AG09309 (cell line): ENCODE measurements at regions not wholly inside any gene's neighbourhood (a gene's known extent, or its start where the extent isn't known, plus 50 kb on each side); places are given as distances from the start of the nearest gene placed in this dataset.

Source experiments
- DNase-seq: peaks from one replicate; pipeline ENCODE4 v3.0.0-alpha.2; 2010; ENCODE audit warnings: low read depth
- H3K4me3 ChIP-seq: 2 replicates; pipeline ENCODE4 v1.5.1; 2011; ENCODE audit warnings: mild to moderate bottlenecking, low read depth, low read length, moderate library complexity; ENCODE audit not compliant: control insufficient read depth
- TF ChIP-seq, protein P1 (sequence below): IDR thresholded peaks from 2 replicates; pipeline ENCODE4 v1.5.1; 2011; ENCODE audit warnings: mild to moderate bottlenecking, low read depth, low read length, inconsistent platforms; ENCODE audit not compliant: insufficient read depth, control insufficient read depth; ENCODE audit errors: missing control alignments

DNA sequence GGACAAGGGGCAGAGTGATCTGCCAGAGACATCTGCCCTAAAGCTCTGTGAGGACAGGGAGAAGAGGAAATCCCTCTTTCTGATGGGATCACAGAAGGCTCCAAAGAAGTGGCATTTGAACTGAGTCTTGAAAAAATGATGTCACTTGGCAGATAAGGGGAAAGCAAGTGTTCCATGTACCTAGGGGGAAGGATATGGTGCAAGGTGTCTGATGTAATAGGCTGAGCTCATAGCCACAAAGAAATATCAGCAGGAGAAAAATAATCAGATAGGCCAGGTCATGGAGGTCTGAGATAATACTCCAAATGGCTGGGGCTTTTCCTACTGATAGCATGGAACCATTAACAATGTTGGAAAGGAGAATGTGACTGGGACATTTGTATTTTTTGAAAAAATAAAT, 468.4 kb upstream of the MDFIC2 start:
- TF ChIP-seq, protein P1, sequence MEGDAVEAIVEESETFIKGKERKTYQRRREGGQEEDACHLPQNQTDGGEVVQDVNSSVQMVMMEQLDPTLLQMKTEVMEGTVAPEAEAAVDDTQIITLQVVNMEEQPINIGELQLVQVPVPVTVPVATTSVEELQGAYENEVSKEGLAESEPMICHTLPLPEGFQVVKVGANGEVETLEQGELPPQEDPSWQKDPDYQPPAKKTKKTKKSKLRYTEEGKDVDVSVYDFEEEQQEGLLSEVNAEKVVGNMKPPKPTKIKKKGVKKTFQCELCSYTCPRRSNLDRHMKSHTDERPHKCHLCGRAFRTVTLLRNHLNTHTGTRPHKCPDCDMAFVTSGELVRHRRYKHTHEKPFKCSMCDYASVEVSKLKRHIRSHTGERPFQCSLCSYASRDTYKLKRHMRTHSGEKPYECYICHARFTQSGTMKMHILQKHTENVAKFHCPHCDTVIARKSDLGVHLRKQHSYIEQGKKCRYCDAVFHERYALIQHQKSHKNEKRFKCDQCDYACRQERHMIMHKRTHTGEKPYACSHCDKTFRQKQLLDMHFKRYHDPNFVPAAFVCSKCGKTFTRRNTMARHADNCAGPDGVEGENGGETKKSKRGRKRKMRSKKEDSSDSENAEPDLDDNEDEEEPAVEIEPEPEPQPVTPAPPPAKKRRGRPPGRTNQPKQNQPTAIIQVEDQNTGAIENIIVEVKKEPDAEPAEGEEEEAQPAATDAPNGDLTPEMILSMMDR, result no peak
- DNase-seq, result no peak
- no peak overlapping the region for H3K4me3 ChIP-seq

DNA sequence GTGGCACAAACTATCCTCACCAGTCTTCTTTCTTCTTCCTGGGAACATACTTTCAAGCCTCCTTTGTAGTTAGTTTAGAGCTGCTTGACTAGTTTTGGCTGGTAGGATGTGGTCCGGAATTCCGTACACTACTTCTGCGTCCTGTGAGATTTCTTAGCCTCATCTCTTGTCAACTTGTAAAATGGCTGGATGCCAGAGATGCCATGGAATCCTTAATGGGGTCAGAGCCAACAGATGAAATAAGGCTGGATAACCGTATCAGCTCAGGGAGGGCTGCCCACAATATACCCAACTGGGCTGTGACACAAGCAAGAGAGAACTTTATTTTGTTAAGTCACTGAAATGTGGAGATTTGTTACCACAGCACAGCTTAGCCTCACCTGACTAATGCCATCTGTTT, 466.9 kb upstream of the MDFIC2 start:
- TF ChIP-seq, protein P1, result no peak
- no peak for DNase-seq
- no peak overlapping the region for H3K4me3 ChIP-seq

DNA sequence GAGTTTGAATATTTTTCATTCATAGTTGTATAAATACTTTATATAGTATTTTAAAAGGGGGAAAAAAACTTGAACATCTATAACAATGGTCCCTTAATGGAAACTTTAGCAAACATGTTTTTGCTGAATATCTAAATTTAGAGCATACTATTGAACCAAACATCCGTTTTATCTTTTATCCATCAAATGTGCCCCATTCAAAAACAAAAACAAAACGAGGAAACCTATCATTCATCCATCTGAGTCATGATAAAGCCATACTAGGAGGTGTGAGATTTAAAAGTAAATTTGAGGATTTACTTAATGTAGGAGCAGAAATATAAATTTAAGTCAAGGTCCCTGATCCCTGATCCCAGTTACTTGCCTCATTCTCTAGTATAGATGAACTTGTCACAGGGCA, 463.6 kb upstream of the MDFIC2 start:
- no peak for DNase-seq
- H3K4me3 ChIP-seq, result no peak overlapping the region
- TF ChIP-seq, protein P1, result no peak

DNA sequence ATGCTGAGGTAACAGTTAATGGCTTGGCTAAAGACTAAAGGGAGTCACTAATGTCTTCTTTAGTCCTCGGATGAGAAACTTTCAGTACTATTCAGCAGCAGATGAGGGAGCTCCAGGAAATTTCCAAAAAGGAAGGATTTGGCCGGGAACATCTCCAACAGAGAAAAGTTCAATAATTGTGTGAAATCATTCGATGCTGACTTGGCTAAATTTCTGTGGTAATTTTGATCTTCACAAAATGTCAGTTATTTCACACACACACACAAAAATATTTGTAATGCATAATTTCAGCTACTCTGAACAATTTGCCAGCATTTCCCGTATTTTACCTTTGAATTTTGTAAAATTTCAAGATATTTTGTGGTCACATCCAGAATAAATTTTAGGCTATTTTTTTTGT, 462.8 kb upstream of the MDFIC2 start:
- TF ChIP-seq, protein P1, result no peak
- no peak overlapping the region for H3K4me3 ChIP-seq
- no peak for DNase-seq

DNA sequence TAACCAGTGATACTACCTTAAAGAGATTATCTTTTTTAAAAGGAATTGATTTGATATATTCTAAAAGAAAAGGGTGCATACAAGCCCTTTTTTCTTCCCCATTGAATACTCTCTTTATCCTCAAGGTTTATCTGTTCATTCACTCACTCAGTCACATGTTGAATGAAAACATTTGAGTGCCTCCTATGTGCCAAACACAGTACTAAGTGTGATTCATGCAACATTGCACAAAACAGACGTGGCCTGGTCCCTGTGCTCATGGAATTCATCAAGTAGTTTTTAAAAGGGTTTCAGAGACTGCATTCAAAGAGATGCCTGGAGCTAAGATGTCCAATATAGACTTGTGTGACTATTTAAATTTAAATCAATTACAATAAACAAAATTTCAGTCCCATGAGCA, 462.2 kb upstream of the MDFIC2 start:
- TF ChIP-seq, protein P1, result no peak
- H3K4me3 ChIP-seq, result no peak overlapping the region
- DNase-seq, result no peak

DNA sequence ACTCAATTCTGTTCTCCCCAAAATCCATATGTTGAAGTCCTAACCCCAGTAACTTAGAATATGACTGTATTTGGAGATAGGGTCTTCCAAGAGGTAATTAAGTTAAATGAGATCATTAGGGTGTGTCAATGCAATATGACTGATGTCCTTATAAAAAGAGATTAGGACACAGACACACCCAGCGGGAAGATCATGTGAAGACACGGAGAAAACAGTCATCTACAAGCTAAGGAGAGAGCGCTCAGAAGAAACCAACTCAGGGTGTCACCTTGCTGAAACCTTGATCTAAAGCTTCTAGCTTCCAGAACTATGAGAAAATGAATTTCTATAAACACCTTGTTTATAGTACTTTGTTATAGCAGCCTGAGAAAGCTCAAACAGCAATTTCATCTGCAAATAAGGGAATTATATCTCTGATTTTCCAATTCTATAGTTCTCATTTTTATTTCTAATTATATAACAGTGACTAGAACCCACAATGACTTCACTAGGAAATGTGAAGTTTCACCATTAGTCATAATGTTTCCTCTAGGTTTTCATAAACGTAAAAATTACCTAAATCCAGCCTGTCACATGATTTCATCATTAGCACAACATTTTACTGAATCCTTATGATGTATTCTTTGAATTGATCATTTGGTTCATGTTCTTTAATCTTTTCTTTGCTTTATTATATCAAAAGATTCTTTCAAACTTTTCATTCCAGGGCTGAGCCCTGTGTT, 459.1 kb upstream of the MDFIC2 start:
- H3K4me3 ChIP-seq, result no peak overlapping the region
- no peak for DNase-seq
- TF ChIP-seq, protein P1, result no peak
